H9 (cell line): ENCODE measurements at regions not wholly inside any gene's neighbourhood (a gene's known extent, or its start where the extent isn't known, plus 50 kb on each side); places are given as distances from the start of the nearest gene placed in this dataset.

Source experiments
- DNase-seq: peaks from one replicate; pipeline ENCODE4 v3.0.0-alpha.2; 2017
- H2AFZ ChIP-seq: one replicate; pipeline ENCODE4 v1.6.1; 2013; ENCODE audit warnings: mild to moderate bottlenecking, low read length, control low read depth, moderate library complexity
- H2AK5ac ChIP-seq: 2 replicates; pipeline ENCODE4 v1.6.1; 2013; ENCODE audit warnings: low read length, control low read depth, mixed read lengths; ENCODE audit not compliant: insufficient read length
- H2BK120ac ChIP-seq: one replicate; pipeline ENCODE4 v1.6.1; 2013; ENCODE audit warnings: low read depth, mild to moderate bottlenecking, low read length, control low read depth, inconsistent platforms; ENCODE audit not compliant: poor library complexity, severe bottlenecking
- H2BK12ac ChIP-seq: 2 replicates; pipeline ENCODE4 v1.6.1; 2013; ENCODE audit warnings: low read length, control low read depth, mixed read lengths, low read depth; ENCODE audit not compliant: insufficient read length
- H2BK15ac ChIP-seq: 2 replicates; pipeline ENCODE4 v1.6.1; 2013; ENCODE audit warnings: low read depth, low read length, control low read depth
- H2BK20ac ChIP-seq: one replicate; pipeline ENCODE4 v1.6.1; 2013; ENCODE audit warnings: low read depth, mild to moderate bottlenecking, low read length, control low read depth, inconsistent platforms; ENCODE audit not compliant: poor library complexity, severe bottlenecking
- H2BK5ac ChIP-seq: 2 replicates; pipeline ENCODE4 v1.6.1; 2013; ENCODE audit warnings: low read length, control low read depth, mixed read lengths; ENCODE audit not compliant: insufficient read length
- H3K14ac ChIP-seq: 2 replicates; pipeline ENCODE4 v1.6.1; 2013; ENCODE audit warnings: low read length, control low read depth; ENCODE audit not compliant: insufficient read depth
- H3K18ac ChIP-seq: 2 replicates; pipeline ENCODE4 v1.6.1; 2013; ENCODE audit warnings: low read depth, mild to moderate bottlenecking, mixed read lengths, low read length, control low read depth; ENCODE audit not compliant: insufficient read length
- H3K23ac ChIP-seq: 2 replicates; pipeline ENCODE4 v1.6.1; 2013; ENCODE audit warnings: low read length, control low read depth, mixed read lengths, low read depth; ENCODE audit not compliant: insufficient read length
- H3K23me2 ChIP-seq: 2 replicates; pipeline ENCODE4 v1.6.1; 2013; ENCODE audit warnings: low read depth, mild to moderate bottlenecking, mixed read lengths, low read length, control low read depth; ENCODE audit not compliant: insufficient read length, poor library complexity, severe bottlenecking
- H3K27ac ChIP-seq: 2 replicates; pipeline ENCODE4 v1.5.1; 2013; ENCODE audit warnings: low read length, control low read depth, mixed read lengths, low read depth; ENCODE audit not compliant: insufficient read length
- H3K27me3 ChIP-seq: 2 replicates; pipeline ENCODE4 v1.6.1; 2013; ENCODE audit warnings: low read length, control low read depth, inconsistent platforms; ENCODE audit not compliant: insufficient read depth
- H3K4ac ChIP-seq: 2 replicates; pipeline ENCODE4 v1.6.1; 2013; ENCODE audit warnings: low read depth, mild to moderate bottlenecking, control low read depth, inconsistent platforms, low read length, moderate library complexity
- H3K4me1 ChIP-seq: 2 replicates; pipeline ENCODE4 v1.6.1; 2013; ENCODE audit warnings: low read length, control low read depth, inconsistent platforms; ENCODE audit not compliant: insufficient read depth
- H3K4me2 ChIP-seq: 2 replicates; pipeline ENCODE4 v1.6.1; 2013; ENCODE audit warnings: low read length, control low read depth, mixed read lengths; ENCODE audit not compliant: insufficient read length, insufficient read depth
- H3K56ac ChIP-seq: 2 replicates; pipeline ENCODE4 v1.6.1; 2013; ENCODE audit warnings: low read depth, mild to moderate bottlenecking, mixed read lengths, low read length, control low read depth; ENCODE audit not compliant: insufficient read length
- H3K79me1 ChIP-seq: 2 replicates; pipeline ENCODE4 v1.6.1; 2013; ENCODE audit warnings: low read depth, mild to moderate bottlenecking, moderate library complexity, low read length, control low read depth, inconsistent platforms; ENCODE audit not compliant: insufficient read depth, poor library complexity, severe bottlenecking
- H3K79me2 ChIP-seq: 2 replicates; pipeline ENCODE4 v1.6.1; 2013; ENCODE audit warnings: low read length, control low read depth, inconsistent platforms; ENCODE audit not compliant: insufficient read depth
- H3K9ac ChIP-seq: 2 replicates; pipeline ENCODE4 v1.6.1; 2013; ENCODE audit warnings: low read length, control low read depth, mixed read lengths; ENCODE audit not compliant: insufficient read length; ENCODE audit errors: extremely low read depth
- H3K9me3 ChIP-seq: one replicate; pipeline ENCODE4 v1.6.1; 2013; ENCODE audit warnings: low read depth, low read length, inconsistent platforms; ENCODE audit not compliant: control insufficient read depth
- H3T11ph ChIP-seq: one replicate; pipeline ENCODE4 v1.6.1; 2013; ENCODE audit warnings: mild to moderate bottlenecking, low read length, control low read depth, inconsistent platforms
- H4K20me1 ChIP-seq: one replicate; pipeline ENCODE4 v1.6.1; 2013; ENCODE audit not compliant: control insufficient read depth, insufficient read length, insufficient read depth
- H4K5ac ChIP-seq: 2 replicates; pipeline ENCODE4 v1.6.1; 2013; ENCODE audit warnings: low read depth, mild to moderate bottlenecking, mixed read lengths, low read length, control low read depth; ENCODE audit not compliant: insufficient read length
- H4K8ac ChIP-seq: replicated peaks from 2 replicates; pipeline ENCODE4 v1.6.1; 2013; ENCODE audit warnings: low read length, control low read depth, mixed read lengths, low read depth; ENCODE audit not compliant: insufficient read length
- H4K91ac ChIP-seq: 2 replicates; pipeline ENCODE4 v1.6.1; 2013; ENCODE audit warnings: low read depth, mild to moderate bottlenecking, moderate library complexity, mixed read lengths, low read length, control low read depth; ENCODE audit not compliant: insufficient read length
- H3K27ac Mint-ChIP-seq, 3 experiments: 2 replicates in 2 of 3; 3 replicates in 1 of 3; pipeline ENCODE4 v1.8.0; 2020 to 2021; ENCODE audit warnings: mixed read lengths in 3 of 3, mild to moderate bottlenecking in 1 of 3, moderate library complexity in 1 of 3
- H3K27me3 Mint-ChIP-seq: 2 replicates; pipeline ENCODE4 v1.8.0; 2021; ENCODE audit warnings: low read depth, mild to moderate bottlenecking, moderate library complexity, mixed read lengths
- H3K36me3 Mint-ChIP-seq, 3 experiments: 2 replicates in 2 of 3; 3 replicates in 1 of 3; pipeline ENCODE4 v1.8.0; 2020 to 2021; ENCODE audit warnings: low read depth in 3 of 3, mixed read lengths in 3 of 3; ENCODE audit not compliant: insufficient read depth in 1 of 3
- H3K4me1 Mint-ChIP-seq, 2 experiments: 2 replicates each; pipeline ENCODE4 v1.8.0; 2020; ENCODE audit warnings: mixed read lengths in 2 of 2
- H3K4me3 Mint-ChIP-seq, 2 experiments: 2 replicates in 1 of 2; 3 replicates in 1 of 2; pipeline ENCODE4 v1.8.0; 2020 to 2021; ENCODE audit warnings: mild to moderate bottlenecking in 2 of 2, mixed read lengths in 2 of 2, moderate library complexity in 1 of 2
- H3K9me3 Mint-ChIP-seq, 2 experiments: 2 replicates in 1 of 2; 3 replicates in 1 of 2; pipeline ENCODE4 v1.8.0; 2020; ENCODE audit warnings: mild to moderate bottlenecking in 2 of 2, mixed read lengths in 2 of 2, moderate library complexity in 1 of 2
- TF ChIP-seq, protein P1 (sequence below): fragments of 200-600 bp; sonication (generic); conservative IDR thresholded peaks from 3 replicates; pipeline ENCODE4 v1.8.0; 2021; ENCODE audit warnings: antibody characterized with exemption, mild to moderate bottlenecking

DNA sequence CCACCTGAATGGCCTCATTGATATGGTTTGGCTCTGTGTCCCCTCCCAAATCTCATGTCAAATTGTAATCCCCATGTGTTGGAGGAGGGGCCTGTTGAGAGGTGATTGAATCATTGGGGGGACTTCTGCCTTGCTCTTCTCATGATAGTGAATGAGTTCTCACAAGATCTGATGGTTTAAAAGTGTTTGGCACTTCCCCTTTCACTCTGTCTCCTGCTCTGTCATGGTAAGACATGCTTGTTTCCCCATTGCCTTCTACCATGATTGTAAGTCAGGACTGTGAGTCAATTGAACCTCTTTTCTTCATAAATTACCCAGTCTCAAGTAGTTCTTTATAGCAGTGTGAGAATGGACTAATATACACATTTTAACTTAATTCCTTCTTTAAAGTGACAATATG lies 146.8 kb upstream of the KCNJ3 start:
- Histone ChIP-seq H3T11ph (no peak overlapping the region), H2BK120ac (no peak overlapping the region), H3K4me2 (no peak overlapping the region), H3K4me1 (no peaks in the 10 kb centered on the region), H3K27me3 (no peaks in the 10 kb centered on the region), H3K79me2 (no peaks in the 10 kb centered on the region), H2BK5ac (no peak overlapping the region), H4K5ac (no peak overlapping the region), H3K9ac (no peak overlapping the region), H3K56ac (no peak overlapping the region), H2AFZ (no peak overlapping the region), H3K27ac (no peak overlapping the region), H3K23me2 (no peaks in the 10 kb centered on the region), H3K18ac (no peak overlapping the region), H3K4ac (no peak overlapping the region), H2AK5ac (no peak overlapping the region), H3K23ac (no peak overlapping the region), H4K91ac (no peak overlapping the region), H3K9me3 (peaks cover 3% of the 10 kb centered on the region), H2BK20ac (no peak overlapping the region), H2BK12ac (no peak overlapping the region), H2BK15ac (no peak overlapping the region), H3K14ac (no peak overlapping the region), H3K79me1 (no peaks in the 10 kb centered on the region), H4K8ac (no peak overlapping the region), H4K20me1 (no peaks in the 10 kb centered on the region)
- peaks cover 10 to 12% of the 10 kb centered on the region in 2 experiments for H3K9me3 Mint-ChIP-seq
- no peak overlapping the region for H3K27ac Mint-ChIP-seq
- no peaks in the 10 kb centered on the region; the same call in 1 of the 2 replicates for H3K27me3 Mint-ChIP-seq
- H3K4me3 Mint-ChIP-seq: no peak overlapping the region
- peaks cover 8 to 10% (median 9%) of the 10 kb centered on the region in 3 experiments for H3K36me3 Mint-ChIP-seq
- DNase-seq: no peak
- TF ChIP-seq, protein P1, sequence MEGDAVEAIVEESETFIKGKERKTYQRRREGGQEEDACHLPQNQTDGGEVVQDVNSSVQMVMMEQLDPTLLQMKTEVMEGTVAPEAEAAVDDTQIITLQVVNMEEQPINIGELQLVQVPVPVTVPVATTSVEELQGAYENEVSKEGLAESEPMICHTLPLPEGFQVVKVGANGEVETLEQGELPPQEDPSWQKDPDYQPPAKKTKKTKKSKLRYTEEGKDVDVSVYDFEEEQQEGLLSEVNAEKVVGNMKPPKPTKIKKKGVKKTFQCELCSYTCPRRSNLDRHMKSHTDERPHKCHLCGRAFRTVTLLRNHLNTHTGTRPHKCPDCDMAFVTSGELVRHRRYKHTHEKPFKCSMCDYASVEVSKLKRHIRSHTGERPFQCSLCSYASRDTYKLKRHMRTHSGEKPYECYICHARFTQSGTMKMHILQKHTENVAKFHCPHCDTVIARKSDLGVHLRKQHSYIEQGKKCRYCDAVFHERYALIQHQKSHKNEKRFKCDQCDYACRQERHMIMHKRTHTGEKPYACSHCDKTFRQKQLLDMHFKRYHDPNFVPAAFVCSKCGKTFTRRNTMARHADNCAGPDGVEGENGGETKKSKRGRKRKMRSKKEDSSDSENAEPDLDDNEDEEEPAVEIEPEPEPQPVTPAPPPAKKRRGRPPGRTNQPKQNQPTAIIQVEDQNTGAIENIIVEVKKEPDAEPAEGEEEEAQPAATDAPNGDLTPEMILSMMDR: no peak
- H3K4me1 Mint-ChIP-seq: no peaks in the 10 kb centered on the region
